Panc1 (cell line): ENCODE measurements at regions not wholly inside any gene's neighbourhood (a gene's known extent, or its start where the extent isn't known, plus 50 kb on each side); places are given as distances from the start of the nearest gene placed in this dataset.
"Not testable (repeated sequence)": the region's sequence is repeated elsewhere in the genome, so short reads cannot be mapped to it uniquely, and the experiment has no call there.

ENCODE experiments used
- CTCF ChIP-seq: fragments of 450-650 bp; IDR thresholded peaks from 2 replicates; pipeline ENCODE4 v1.5.1; 2017; ENCODE audit warnings: mild to moderate bottlenecking
- POLR2AphosphoS5 ChIP-seq: IDR thresholded peaks from 2 replicates; pipeline ENCODE4 v1.6.1; 2012; ENCODE audit warnings: mild to moderate bottlenecking, low read depth, low read length, moderate library complexity
- REST ChIP-seq, 2 experiments: IDR thresholded peaks; 2 replicates each; pipeline ENCODE4 v1.6.1; 2011 to 2012; ENCODE audit warnings: low read depth in 2 of 2, control low read depth in 1 of 2, low read length in 1 of 2, mild to moderate bottlenecking in 1 of 2, moderate library complexity in 1 of 2; ENCODE audit not compliant: insufficient read depth in 1 of 2
- TCF7L2 ChIP-seq: IDR thresholded peaks from 2 replicates; pipeline ENCODE4 v1.6.1; 2011; ENCODE audit warnings: mild to moderate bottlenecking, low read depth, low read length, inconsistent platforms

GRCh38 chr7:24449416-24449815 lies 123.8 kb upstream of the PALS2 start:
- not testable (repeated sequence) for TF ChIP-seq CTCF; REST (IDR thresholded peaks at IDR 0.05; ENCODE audit: insufficient read depth in 1 of 2, low read depth in 2 of 2, low read length in 1 of 2); TCF7L2; POLR2AphosphoS5
